NCI-H128 (cell line): ENCODE measurements at regions not wholly inside any gene's neighbourhood (a gene's known extent, or its start where the extent isn't known, plus 50 kb on each side); places are given as distances from the start of the nearest gene placed in this dataset.
"Not testable (repeated sequence)": the region's sequence is repeated elsewhere in the genome, so short reads cannot be mapped to it uniquely, and the experiment has no call there.

Experiments used
- DNase-seq: peaks from one replicate; lab custom pipeline; 2025; ENCODE audit not compliant: unreplicated experiment; lab: John Stamatoyannopoulos, UW

DNA sequence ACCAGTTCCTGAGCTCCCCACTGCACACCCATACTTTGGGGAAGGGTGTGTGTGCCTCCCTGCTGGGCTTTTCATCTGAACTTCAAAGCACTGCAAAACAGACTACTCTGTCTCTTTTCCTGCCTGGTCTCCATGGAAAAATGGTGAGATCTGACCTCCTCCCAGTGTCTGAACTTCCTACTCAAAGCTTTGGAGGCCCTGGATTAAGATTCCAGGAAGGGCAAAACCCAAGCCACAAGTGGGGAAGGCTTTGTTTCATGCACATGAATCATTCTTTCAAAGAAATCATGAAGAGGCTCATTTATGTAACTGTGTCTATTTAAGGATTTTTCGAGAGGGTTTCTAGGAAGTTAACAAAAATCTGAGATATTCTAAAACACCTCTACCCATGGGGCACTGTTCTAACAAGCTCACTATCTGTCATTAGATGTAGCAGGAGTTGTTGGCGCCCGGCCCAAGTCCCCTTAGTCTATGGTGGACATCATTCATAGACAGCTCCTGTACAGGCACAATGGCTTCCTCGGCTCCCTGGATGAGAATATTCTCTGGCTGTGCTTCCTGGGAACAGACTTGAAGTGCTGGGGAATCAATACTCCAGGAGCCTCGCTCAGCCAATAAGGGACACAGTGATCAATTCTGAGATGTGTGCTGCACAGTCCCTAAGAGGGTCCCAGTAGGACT, 224.0 kb downstream of the KTN1 start:
- no peak for DNase-seq

- no peak for DNase-seq
Measured at GRCh38 chr14:55805250-55805649, 225.2 kb downstream of the KTN1 start.

DNA sequence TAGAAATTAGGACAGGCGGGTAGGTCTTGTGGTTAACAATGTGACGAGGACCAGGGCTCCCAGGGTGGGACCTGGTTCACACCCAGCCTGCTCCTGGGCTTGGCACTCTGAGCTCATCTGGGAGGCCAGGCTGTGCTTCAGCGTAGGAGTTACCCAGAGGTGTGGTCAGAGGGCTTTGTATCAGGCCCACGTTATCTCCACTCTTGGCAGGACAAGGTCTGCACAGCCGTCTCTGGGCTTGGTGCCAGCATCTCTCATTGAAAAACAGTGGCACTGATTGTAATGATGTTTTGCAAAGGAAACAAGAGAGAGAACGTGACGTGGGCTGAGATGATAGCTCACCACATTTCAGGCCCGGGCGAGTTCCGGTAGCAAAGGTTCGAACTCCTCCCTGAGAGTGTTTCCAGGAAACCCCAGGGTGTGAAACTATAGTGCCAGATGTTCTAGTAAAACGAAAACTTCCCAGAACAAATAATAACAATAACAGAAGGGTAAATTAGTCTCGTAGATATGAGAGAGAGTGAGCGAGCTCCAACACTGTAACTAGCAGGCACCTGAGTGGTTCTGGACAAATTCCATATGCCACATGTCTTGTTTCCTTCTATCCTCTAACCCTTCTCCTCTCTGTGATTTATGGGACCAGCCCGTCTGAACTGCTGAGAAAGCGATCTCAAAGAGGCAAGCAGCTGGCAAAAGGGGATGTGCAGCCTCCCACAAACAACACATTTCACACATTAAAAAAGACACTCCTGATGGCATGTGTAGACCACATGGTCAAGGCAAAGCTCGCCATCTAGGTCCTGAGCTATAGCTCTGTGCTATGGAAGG, 227.3 kb downstream of the KTN1 start:
- DNase-seq, result peak; percentile 69

- DNase-seq, result no peak
Measured at GRCh38 chr14:55807881-55808379, 227.9 kb downstream of the KTN1 start.

- DNase-seq, result no peak
Measured at GRCh38 chr14:55813630-55814029, 233.6 kb downstream of the KTN1 start.

DNA sequence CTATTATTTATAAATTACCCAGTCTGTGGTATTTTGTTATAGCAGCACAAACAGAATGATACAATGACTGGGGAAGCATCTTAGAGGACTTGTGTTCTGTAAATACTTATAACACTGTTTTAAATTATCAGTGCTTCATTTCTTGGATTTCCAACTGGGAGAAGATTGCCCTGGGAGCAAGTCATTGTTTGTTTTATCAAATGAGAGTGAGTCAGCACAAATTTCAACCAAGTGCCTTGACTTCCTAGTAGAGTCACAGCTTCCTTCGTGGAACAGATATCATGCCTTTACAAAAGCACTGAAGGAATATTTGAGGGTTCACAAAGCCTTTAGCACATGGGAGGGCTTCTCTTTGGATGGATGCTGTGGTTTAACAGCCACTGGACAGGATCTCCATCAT, 234.1 kb downstream of the KTN1 start:
- DNase-seq, result no peak

- DNase-seq, result no peak
Measured at GRCh38 chr14:55814873-55815272, 234.9 kb downstream of the KTN1 start.

GRCh38 chr14:55816225-55816624, 236.2 kb downstream of the KTN1 start:
- no peak for DNase-seq

GRCh38 chr14:55819610-55820304, 239.8 kb downstream of the KTN1 start:
- no peak for DNase-seq

DNA sequence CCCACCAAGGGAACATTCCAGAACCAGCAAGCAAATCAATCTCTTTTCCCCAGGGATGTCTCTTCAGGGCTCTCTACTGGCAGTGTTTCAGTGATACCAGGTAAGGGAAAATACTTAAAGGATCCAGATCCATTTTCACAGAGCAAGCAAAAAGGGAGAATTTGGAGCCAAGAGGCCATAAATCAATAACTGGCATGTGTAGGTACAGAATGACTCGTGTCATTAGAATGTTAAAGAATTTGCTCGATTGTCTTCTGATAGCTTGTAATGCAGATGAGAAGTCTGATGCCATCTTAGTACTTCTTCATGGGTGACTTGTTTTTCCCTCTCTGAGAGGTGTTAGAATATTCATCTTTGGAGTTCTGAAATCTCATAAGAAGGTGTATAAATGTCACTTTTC, 242.9 kb downstream of the KTN1 start:
- no peak for DNase-seq

GRCh38 chr14:55832122-55832911, 252.3 kb downstream of the KTN1 start:
- DNase-seq, result no peak

DNA sequence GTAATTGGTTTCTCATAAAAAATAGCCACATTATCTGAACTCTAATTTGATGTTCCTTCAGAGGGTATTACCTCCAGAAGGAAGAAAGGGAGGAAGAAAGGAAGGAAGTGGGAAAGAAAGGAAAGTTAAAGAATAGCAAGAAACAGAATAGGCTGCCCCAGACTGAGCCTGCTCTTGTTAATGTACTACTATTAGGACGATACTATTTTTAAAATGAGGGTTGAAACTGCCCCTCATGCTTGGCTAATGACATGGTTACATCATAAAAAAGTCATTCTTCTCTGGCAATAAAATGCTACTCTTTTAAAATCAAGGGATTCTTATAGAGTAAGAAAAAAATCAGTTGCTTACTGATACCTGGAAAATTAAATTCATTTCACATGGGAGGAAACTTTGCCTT, 253.0 kb downstream of the KTN1 start:
- DNase-seq, result no peak

DNA sequence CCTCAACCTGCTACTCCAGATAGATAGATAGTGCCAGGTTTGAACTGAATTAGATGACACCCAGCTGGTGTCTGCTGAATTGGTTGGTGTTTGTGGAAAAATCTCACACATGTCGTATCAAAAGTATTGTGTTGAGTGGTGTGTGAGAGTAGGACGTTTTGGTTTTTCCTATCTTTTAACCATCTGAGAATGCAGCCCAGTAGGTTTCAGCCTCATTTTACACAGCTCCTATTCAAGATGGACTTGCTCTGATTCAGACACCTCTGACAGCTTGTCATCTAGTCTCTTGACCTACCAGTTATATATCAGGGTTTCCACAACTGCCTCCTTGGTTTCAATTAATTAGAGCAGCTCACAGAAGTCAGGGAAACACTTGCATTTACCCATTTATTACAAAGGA, 254.4 kb downstream of the KTN1 start:
- no peak for DNase-seq

DNA sequence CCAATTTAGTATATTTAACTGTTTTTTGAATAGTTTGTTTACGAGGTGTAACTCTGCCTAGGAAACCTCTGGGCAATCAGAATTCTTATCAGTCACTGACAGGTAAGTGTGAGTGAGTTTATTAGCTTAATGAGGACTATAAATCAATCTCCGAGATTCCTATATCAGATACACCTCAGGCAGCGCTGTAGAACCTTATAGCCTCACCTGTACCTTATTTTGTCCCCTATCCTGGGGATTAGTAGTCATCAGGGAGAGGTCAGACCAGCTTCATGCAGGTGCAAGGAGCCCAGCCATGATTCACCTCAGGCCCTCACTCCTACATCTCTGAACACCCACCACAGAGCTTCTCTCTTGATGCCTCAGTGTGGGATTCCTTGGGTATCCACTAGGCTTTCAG, 256.0 kb downstream of the KTN1 start:
- DNase-seq, result no peak

- DNase-seq, result no peak
Measured at GRCh38 chr14:55837467-55837866, 257.5 kb downstream of the KTN1 start.

DNA sequence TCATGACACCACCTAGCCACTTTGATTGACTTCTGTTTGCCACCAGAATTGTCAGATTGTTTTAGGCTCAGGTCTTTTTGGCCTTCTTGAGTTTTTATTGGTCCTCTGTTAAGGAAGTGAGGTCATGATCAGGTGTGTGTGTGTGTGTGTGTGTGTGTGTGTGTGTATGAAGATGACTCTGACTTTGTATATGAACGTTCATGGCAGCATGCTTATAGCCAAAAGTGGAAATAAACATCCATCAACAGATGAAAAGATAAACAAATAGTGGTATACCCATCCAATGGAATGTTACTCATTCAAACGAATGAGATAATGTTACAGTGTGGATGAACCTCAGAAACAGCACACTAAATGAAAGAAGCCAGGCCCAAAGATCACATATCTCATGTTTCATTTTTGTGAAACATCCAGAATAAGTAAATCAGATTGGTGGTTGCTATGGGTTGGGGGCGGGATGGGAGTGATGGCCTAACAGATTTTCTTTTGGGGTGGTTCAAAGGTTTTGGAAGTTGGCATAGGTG, 258.6 kb downstream of the KTN1 start:
- DNase-seq, result no peak

DNA sequence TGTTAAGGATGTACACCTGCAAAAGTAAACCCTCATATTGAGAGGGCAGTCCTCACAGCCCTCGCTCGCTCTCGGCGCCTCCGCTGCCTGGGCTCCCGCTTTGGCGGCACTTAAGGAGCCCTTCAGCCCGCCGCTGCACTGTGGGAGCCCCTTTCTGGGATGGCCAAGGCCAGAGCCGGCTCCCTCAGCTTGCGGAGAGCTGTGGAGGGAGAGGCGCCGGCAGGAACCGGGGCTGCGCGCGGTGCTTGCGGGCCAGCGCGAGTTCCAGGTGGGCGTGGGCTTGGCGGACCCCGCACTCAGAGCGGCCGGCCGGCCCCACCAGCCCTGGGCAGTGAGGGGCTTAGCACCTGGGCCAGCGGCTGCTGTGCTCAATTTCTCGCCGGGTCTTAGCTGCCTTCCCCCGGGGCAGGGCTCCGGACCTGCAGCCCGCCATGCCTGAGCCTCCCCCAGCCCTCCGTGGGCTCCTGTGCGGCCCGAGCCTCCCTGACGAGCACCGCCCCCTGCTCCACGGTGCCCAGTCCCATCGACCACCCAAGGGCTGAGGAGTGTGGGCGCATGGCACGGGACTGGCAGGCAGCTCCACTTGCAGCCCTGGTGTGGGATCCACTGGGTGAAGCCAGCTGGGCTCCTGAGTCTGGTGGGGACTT, 259.4 kb downstream of the KTN1 start:
- DNase-seq, result not testable (repeated sequence)

DNA sequence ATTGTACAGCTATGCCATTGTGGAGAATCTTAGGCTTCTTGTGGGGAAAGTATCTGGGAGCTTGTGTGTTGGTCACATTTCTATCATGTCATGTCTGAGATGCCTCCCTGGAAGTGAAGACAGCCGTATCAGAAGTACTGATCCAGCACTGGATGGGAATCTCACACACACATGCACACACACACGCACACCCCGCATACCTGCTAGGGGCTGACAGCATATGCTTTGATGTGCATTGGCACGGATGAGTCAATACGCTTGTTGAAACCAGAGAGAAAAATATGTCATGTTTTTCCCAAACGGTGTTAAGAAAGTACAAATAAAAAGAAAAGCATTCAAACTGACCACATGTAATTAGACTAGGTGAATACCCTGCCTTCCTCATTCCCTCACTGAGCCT, 260.8 kb downstream of the KTN1 start:
- no peak for DNase-seq

GRCh38 chr14:55841625-55842024, 261.6 kb downstream of the KTN1 start:
- DNase-seq, result no peak

DNA sequence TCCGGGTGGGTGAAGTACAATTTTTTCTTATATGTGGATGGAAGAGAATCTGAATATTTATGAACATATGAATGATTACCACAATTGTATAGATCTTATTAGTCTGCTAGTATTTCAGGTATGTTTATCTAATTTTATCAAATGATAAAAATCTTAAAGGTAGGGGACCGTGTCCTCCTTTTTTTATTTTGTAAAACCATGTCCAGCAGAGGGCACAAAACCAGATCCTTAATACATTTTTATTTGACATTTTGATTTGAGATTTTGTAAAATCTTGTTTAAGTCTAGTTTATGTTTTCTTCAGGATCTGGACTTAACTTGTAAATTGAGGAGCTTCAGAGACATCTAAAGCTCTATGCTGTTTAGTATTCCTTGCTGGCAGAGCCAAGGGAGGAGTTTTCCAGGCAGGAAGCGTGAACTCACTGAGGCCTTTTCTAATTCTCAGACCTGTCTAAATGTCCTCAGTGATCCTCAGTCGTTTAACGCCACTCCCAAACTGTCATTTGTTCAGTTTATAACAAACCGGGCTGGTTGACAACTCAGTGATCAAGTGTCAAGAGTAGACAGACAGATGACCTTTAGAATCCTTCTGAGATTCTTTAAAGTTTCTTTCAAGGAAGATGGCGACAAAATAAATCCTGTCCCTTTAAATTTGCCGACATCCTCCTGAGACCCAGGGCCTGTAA, 263.9 kb downstream of the KTN1 start:
- DNase-seq, result no peak
